Hepatocyte (in vitro differentiated cells): ENCODE measurements at regions not wholly inside any gene's neighbourhood (a gene's known extent, or its start where the extent isn't known, plus 50 kb on each side); places are given as distances from the start of the nearest gene placed in this dataset.

Experiments used
- EZH2 ChIP-seq: fragments of 200-600 bp; sonication (generic); IDR thresholded peaks from 2 replicates; pipeline ENCODE4 v1.6.1; 2016; ENCODE audit warnings: antibody characterized with exemption, mild to moderate bottlenecking, borderline replicate concordance
- EZH2phosphoT487 ChIP-seq: fragments of 200-600 bp; sonication (generic); IDR thresholded peaks from one replicate; pipeline ENCODE4 v1.6.1; 2018; ENCODE audit warnings: antibody characterized with exemption, mild to moderate bottlenecking, low read depth, moderate library complexity; ENCODE audit not compliant: unreplicated experiment, severe bottlenecking
- TF ChIP-seq, protein P1 (sequence below): fragments of 200-600 bp; sonication (generic); IDR thresholded peaks from 2 replicates; pipeline ENCODE4 v1.5.1; 2016; ENCODE audit warnings: antibody characterized with exemption, mild to moderate bottlenecking; ENCODE audit not compliant: poor library complexity

DNA sequence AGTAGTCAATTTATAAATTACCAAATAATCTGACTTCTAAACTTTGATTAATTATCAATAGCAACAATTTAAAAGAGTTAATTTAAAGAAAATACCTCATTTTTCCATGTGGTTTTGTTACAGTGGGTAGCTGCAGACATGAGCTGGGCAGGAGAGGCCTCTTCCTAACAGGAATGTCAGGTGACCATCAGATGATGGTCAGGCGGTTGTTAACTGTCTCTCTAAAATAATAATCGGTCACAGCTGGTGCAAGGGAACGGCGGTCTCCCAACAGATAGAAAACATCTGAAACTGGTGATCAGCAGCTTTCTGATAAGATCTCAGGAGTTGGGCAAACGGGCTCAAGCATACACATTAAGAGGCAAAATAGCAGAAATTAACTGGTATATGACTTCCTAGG, 342.7 kb upstream of the CYLC2 start:
- TF ChIP-seq, protein P1, sequence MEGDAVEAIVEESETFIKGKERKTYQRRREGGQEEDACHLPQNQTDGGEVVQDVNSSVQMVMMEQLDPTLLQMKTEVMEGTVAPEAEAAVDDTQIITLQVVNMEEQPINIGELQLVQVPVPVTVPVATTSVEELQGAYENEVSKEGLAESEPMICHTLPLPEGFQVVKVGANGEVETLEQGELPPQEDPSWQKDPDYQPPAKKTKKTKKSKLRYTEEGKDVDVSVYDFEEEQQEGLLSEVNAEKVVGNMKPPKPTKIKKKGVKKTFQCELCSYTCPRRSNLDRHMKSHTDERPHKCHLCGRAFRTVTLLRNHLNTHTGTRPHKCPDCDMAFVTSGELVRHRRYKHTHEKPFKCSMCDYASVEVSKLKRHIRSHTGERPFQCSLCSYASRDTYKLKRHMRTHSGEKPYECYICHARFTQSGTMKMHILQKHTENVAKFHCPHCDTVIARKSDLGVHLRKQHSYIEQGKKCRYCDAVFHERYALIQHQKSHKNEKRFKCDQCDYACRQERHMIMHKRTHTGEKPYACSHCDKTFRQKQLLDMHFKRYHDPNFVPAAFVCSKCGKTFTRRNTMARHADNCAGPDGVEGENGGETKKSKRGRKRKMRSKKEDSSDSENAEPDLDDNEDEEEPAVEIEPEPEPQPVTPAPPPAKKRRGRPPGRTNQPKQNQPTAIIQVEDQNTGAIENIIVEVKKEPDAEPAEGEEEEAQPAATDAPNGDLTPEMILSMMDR, result no peak
- TF ChIP-seq EZH2, result no peak
- no peak for TF ChIP-seq EZH2phosphoT487
